T-cell (primary cell): ENCODE measurements at regions not wholly inside any gene's neighbourhood (a gene's known extent, or its start where the extent isn't known, plus 50 kb on each side); places are given as distances from the start of the nearest gene placed in this dataset.

ENCODE experiments used
- ATAC-seq, 4 experiments: fragments of 200-7000 bp in 3 of 4; fragments of 150-1000 bp in 1 of 4; cut with Tn5 transposase; replicated peaks in 1 of 4; 1 replicate in 3 of 4; 2 replicates in 1 of 4; pipeline ENCODE4 v1.10.0; 2021; ENCODE audit warnings: moderate library complexity in 3 of 4, mild to moderate bottlenecking in 2 of 4, moderate number of reproducible peaks in 1 of 4
- CTCF ChIA-PET, 2 donors: fragments of 300-600 bp; sonication (Branson Sonifier 250); formaldehyde crosslinking; loops; one replicate each; lab custom pipeline; 2022; ENCODE audit warnings: antibody characterized with exemption in 2 of 2; lab: Charles Lee
- POLR2A ChIA-PET, 2 donors: fragments of 300-600 bp; sonication (Branson Sonifier 250); formaldehyde crosslinking; loops; one replicate each; lab custom pipeline; 2022; ENCODE audit warnings: antibody characterized with exemption in 2 of 2; lab: Charles Lee
- DNase-seq, 35 experiments: peaks; one replicate each; pipeline versions ENCODE4 v3.0.0 to v3.0.0-alpha.2; 2013 to 2023
- H3K27ac ChIP-seq: one replicate; pipeline ENCODE4 v1.5.1; 2013; ENCODE audit warnings: low read length
- H3K27me3 ChIP-seq, 2 experiments: replicated peaks in 1 of 2; 1 replicate in 1 of 2; 2 replicates in 1 of 2; pipeline versions ENCODE4 v1.6.1 to v1.7.0; 2013; ENCODE audit warnings: low read length in 1 of 2, mixed read lengths in 1 of 2; ENCODE audit not compliant: control insufficient read depth in 2 of 2, insufficient read depth in 2 of 2; ENCODE audit errors: extremely low read depth in 1 of 2
- H3K36me3 ChIP-seq, 2 donors: 1 replicate in 1 of 2; 2 replicates in 1 of 2; pipeline versions ENCODE4 v1.6.1 to v1.7.0; 2013; ENCODE audit warnings: low read length in 1 of 2; ENCODE audit not compliant: control insufficient read depth in 2 of 2, insufficient read depth in 1 of 2; ENCODE audit errors: extremely low read depth in 1 of 2
- H3K4me1 ChIP-seq, 2 experiments: 1 replicate in 1 of 2; 2 replicates in 1 of 2; pipeline versions ENCODE4 v1.6.1 to v1.7.0; 2013; ENCODE audit warnings: low read length in 2 of 2, mixed read lengths in 1 of 2; ENCODE audit not compliant: insufficient read depth in 2 of 2, control insufficient read depth in 1 of 2; ENCODE audit errors: extremely low read depth in 1 of 2
- H3K4me3 ChIP-seq, 2 donors: 1 replicate in 1 of 2; 2 replicates in 1 of 2; pipeline versions ENCODE4 v1.5.1 to v1.7.0; 2013; ENCODE audit warnings: mild to moderate bottlenecking in 2 of 2, low read length in 1 of 2, moderate library complexity in 1 of 2; ENCODE audit not compliant: control insufficient read depth in 1 of 2; ENCODE audit errors: extremely low read depth in 1 of 2
- H3K9me3 ChIP-seq: 2 replicates; pipeline ENCODE4 v1.7.0; 2013
- H3K27ac Mint-ChIP-seq, 2 donors: one replicate each; pipeline ENCODE4 v1.8.0; 2020 to 2021; ENCODE audit warnings: mild to moderate bottlenecking in 2 of 2, mixed read lengths in 2 of 2
- H3K27me3 Mint-ChIP-seq, 2 donors: one replicate each; pipeline ENCODE4 v1.8.0; 2021 to 2022; ENCODE audit warnings: mixed read lengths in 2 of 2
- H3K36me3 Mint-ChIP-seq: one replicate; pipeline ENCODE4 v1.8.0; 2021; ENCODE audit warnings: mixed read lengths
- H3K4me1 Mint-ChIP-seq, 3 donors: one replicate each; pipeline ENCODE4 v1.8.0; 2020 to 2022; ENCODE audit warnings: mixed read lengths in 3 of 3, mild to moderate bottlenecking in 1 of 3
- H3K4me3 Mint-ChIP-seq, 3 donors: one replicate each; pipeline ENCODE4 v1.8.0; 2020 to 2022; ENCODE audit warnings: mild to moderate bottlenecking in 3 of 3, mixed read lengths in 3 of 3, moderate library complexity in 3 of 3
- H3K9me3 Mint-ChIP-seq, 3 donors: one replicate each; pipeline ENCODE4 v1.8.0; 2020 to 2022; ENCODE audit warnings: mixed read lengths in 3 of 3
- WGBS: methylation state at CpG from one replicate; pipeline ENCODE4 v1.1.5; 2013; ENCODE audit warnings: missing lambda C conversion rate; ENCODE audit not compliant: insufficient coverage; 5-methylcytosine and 5-hydroxymethylcytosine counted together

- Mint-ChIP-seq H3K9me3 (no peaks in the 10 kb centered on the region), H3K4me3 (no peak overlapping the region), H3K27ac (no peak overlapping the region), H3K27me3 (no peaks in the 10 kb centered on the region), H3K4me1 (no peaks in the 10 kb centered on the region), H3K36me3 (no peaks in the 10 kb centered on the region)
- POLR2A ChIA-PET, result interaction anchor here in 1 of 2 donors (0.6 kb wide), 1 partner anchor 11 kb away, joined by 4 read pairs; no protein-coding TSS in a partner anchor
- Histone ChIP-seq H3K27ac (no peak overlapping the region), H3K4me1 (no peaks in the 10 kb centered on the region), H3K9me3 (no peaks in the 10 kb centered on the region), H3K36me3 (no peaks in the 10 kb centered on the region), H3K4me3 (no peak overlapping the region), H3K27me3 (peaks cover 0 to 3% of the 10 kb centered on the region in 2 experiments)
- ATAC-seq, result no peak
- WGBS, result 95% methylated on average over 2 of the region's 3 CpGs
- DNase-seq, result no peak
- CTCF ChIA-PET, result interaction anchor here (0.5 to 2.0 kb wide), 5 partner anchors 10 to 666 kb away, joined by 4 to 12 read pairs (median 5); no protein-coding TSS in a partner anchor
These were observed 257.7 kb downstream of the SNX13 start for GRCh38 chr7:17682586-17682985.

- H3K4me1 ChIP-seq, result no peaks in the 10 kb centered on the region
- DNase-seq (no peak), ATAC-seq (no peak)
- Mint-ChIP-seq H3K9me3 (no peaks in the 10 kb centered on the region), H3K4me1 (no peaks in the 10 kb centered on the region), H3K36me3 (no peaks in the 10 kb centered on the region), H3K27me3 (no peaks in the 10 kb centered on the region), H3K27ac (no peak overlapping the region), H3K4me3 (no peak overlapping the region)
- no peak overlapping the region for H3K4me3 ChIP-seq
- CTCF ChIA-PET, result interaction anchor here in 1 of 2 donors (0.6 kb wide), 1 partner anchor 702 kb away, joined by 3 read pairs; no protein-coding TSS in a partner anchor
- no peaks in the 10 kb centered on the region for H3K27me3 ChIP-seq
- no peaks in the 10 kb centered on the region for H3K36me3 ChIP-seq
- POLR2A ChIA-PET, result no interaction called here
- no peaks in the 10 kb centered on the region for H3K9me3 ChIP-seq
- no peak overlapping the region for H3K27ac ChIP-seq
- no CpG with 5 or more reads among the region's 5 CpGs for WGBS
These were observed 255.2 kb downstream of the SNX13 start for GRCh38 chr7:17685141-17685540.

GRCh38 chr7:17687361-17687760 is 252.9 kb downstream of the SNX13 start:
- Mint-ChIP-seq H3K27me3 (no peaks in the 10 kb centered on the region), H3K4me1 (no peaks in the 10 kb centered on the region), H3K36me3 (no peaks in the 10 kb centered on the region), H3K4me3 (no peak overlapping the region), H3K9me3 (no peaks in the 10 kb centered on the region), H3K27ac (no peak overlapping the region)
- H3K4me1 ChIP-seq, result no peaks in the 10 kb centered on the region
- ChIA-PET CTCF (no interaction called here), POLR2A (no interaction called here)
- no peaks in the 10 kb centered on the region for H3K36me3 ChIP-seq
- no CpG with 5 or more reads among the region's 2 CpGs for WGBS
- no peak overlapping the region for H3K4me3 ChIP-seq
- DNase-seq, result no peak
- no peaks in the 10 kb centered on the region for H3K27me3 ChIP-seq
- no peak overlapping the region for H3K27ac ChIP-seq
- H3K9me3 ChIP-seq, result no peaks in the 10 kb centered on the region
- ATAC-seq, result no peak

- no CpG with 5 or more reads among the region's 5 CpGs for WGBS
- ChIA-PET CTCF (no interaction called here), POLR2A (no interaction called here)
- Mint-ChIP-seq H3K27me3 (no peaks in the 10 kb centered on the region), H3K27ac (no peak overlapping the region), H3K4me1 (no peaks in the 10 kb centered on the region), H3K4me3 (no peak overlapping the region), H3K36me3 (no peaks in the 10 kb centered on the region), H3K9me3 (no peaks in the 10 kb centered on the region)
- ATAC-seq (no peak), DNase-seq (no peak)
- no peak overlapping the region for H3K4me3 ChIP-seq
- no peaks in the 10 kb centered on the region for H3K27me3 ChIP-seq
- no peaks in the 10 kb centered on the region for H3K4me1 ChIP-seq
- H3K9me3 ChIP-seq, result no peaks in the 10 kb centered on the region
- no peaks in the 10 kb centered on the region for H3K36me3 ChIP-seq
- H3K27ac ChIP-seq, result no peak overlapping the region
These were observed 250.9 kb downstream of the SNX13 start for GRCh38 chr7:17689361-17689902.

- Mint-ChIP-seq H3K9me3 (no peaks in the 10 kb centered on the region), H3K4me1 (no peaks in the 10 kb centered on the region), H3K27me3 (no peaks in the 10 kb centered on the region), H3K36me3 (no peaks in the 10 kb centered on the region), H3K27ac (no peak overlapping the region), H3K4me3 (no peak overlapping the region)
- no peak for DNase-seq
- CTCF ChIA-PET, result no interaction called here
- Histone ChIP-seq H3K9me3 (no peaks in the 10 kb centered on the region), H3K36me3 (no peaks in the 10 kb centered on the region), H3K27me3 (no peaks in the 10 kb centered on the region), H3K4me1 (no peaks in the 10 kb centered on the region), H3K27ac (no peak overlapping the region), H3K4me3 (no peak overlapping the region)
- POLR2A ChIA-PET, result no interaction called here
- no peak for ATAC-seq
- WGBS, result 83% methylated on average over 1 of the region's 4 CpGs
These were observed 250.3 kb downstream of the SNX13 start for GRCh38 chr7:17690030-17690429.

GRCh38 chr7:17696422-17696821 is 243.9 kb downstream of the SNX13 start:
- H3K27me3 Mint-ChIP-seq, result no peaks in the 10 kb centered on the region
- H3K36me3 Mint-ChIP-seq, result peaks cover 7% of the 10 kb centered on the region
- ATAC-seq (no peak), DNase-seq (no peak)
- H3K27ac ChIP-seq, result no peak overlapping the region
- H3K27ac Mint-ChIP-seq, result no peak overlapping the region
- H3K4me3 ChIP-seq, result no peak overlapping the region
- ChIA-PET POLR2A (no interaction called here), CTCF (no interaction called here)
- peaks cover 11 to 36% (median 15%) of the 10 kb centered on the region in 3 donors for H3K9me3 Mint-ChIP-seq
- no peak overlapping the region for H3K4me3 Mint-ChIP-seq
- H3K9me3 ChIP-seq, result peaks cover 2% of the 10 kb centered on the region
- 80% methylated on average over 1 of the region's 6 CpGs for WGBS
- H3K4me1 Mint-ChIP-seq, result no peaks in the 10 kb centered on the region
- H3K27me3 ChIP-seq, result no peaks in the 10 kb centered on the region
- H3K4me1 ChIP-seq, result no peaks in the 10 kb centered on the region
- H3K36me3 ChIP-seq, result no peaks in the 10 kb centered on the region
